Activated CD4-positive, alpha-beta T cell treated with anti-CD3 and anti-CD28 coated beads for 48 hours (primary cell): ENCODE measurements at regions not wholly inside any gene's neighbourhood (a gene's known extent, or its start where the extent isn't known, plus 50 kb on each side); places are given as distances from the start of the nearest gene placed in this dataset.

Experiments
- DNase-seq: peaks from one replicate; pipeline ENCODE4 v3.0.0-alpha.2; 2020

DNA sequence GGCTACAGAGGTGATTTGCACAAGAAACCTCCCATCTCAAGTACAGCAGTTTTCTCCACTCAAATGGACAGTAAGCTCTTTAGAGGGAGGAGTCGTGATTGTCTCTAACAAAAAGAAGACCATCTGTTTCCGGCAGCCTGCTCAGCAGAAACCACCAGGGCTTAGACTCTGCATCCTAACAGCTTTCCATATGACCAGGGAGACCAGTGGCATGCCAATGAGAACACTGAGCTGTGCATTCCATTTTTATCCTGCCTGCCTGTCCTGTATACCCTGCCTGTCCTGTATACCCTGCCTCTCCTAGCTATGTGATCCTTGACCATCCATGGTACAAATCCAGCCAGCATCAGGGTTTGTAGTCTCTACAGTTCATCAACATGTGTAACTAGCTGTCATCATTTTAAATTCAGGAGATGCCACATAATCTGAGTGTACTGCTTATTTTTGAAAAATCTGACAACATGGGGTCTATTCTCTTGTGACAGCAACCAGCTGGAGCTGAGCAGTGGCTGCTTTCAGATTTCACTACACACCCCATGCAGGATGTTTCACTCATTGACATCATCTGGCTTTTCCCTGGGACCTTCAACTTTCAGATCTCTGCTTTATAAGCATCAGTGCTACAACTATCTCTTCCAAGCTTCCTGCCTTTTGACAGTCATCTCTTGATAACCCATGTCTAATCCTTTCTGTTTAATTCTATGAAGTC is 50.5 kb upstream of the POU2AF2 start:
- no peak for DNase-seq

DNA sequence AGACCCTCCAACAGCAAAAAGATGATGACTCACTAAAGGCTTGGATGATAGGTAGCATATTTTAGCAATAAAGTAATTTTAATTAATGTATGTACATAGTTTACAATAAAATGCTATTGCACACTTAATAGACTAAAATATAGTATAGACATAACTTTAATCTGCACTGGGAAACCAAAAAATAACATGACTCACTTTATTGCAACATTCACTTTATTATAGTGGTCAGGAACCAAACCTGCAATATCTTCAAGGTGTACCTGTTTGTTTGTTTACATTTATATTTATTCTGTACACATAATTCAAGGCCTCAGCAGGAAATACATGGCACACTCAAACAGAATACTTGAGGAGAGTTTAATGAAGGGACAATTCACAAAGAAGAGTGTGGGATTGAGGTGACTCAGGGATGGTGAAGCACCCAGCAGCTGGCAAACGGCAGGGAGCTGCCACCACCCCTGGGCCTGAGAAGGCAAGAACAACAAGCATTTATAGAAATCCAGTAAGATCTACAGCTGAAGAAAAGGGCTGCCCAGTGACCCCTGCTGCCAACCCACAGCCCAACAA is 51.5 kb upstream of the POU2AF2 start:
- no peak for DNase-seq

DNA sequence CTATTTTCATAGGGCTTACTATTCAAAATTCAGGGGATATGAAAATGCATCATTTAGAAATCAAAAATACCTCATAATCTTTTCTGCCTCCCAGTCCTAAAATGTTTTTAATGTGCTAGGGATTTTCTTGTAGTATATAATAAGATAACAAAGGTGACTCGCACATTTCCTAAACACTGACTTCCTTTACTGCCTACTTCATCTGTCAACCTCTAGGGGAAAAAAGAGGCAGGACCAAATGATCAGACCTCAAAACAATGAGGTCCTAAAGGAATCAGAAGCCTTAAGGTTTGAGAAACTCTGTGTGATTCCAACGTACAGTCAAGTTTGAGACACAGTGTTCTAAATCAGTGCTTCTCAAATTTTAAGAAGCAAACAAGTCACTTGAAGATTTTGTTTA is 56.1 kb upstream of the POU2AF2 start:
- DNase-seq, result no peak

DNA sequence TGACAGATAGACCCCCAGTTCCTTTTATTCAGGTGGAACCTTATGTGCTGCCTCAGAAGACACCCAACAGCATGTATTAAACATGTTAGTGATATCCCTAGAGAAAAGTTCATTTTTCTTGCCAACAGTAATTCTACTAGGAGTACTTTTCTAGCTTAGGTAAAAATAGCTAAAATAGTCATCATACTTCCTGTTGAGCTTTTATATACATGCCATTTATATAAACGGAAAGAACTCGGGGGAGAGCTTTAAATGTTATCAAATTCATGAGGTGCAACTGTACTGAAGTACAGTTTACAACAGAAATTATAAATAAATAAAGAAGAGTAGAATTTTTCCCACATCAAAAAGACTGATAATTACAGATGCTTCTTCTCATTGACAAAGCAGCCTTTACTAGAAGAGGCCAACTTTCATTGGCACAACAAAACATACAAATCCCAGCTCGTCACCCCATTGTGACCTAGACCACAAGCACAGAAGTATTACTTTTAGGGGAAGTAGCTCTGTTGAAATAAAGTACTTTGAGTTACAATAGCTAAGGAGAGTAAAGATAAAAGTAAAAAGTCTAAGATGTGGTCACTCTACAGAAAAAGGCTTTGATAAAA is 59.1 kb upstream of the POU2AF2 start:
- no peak for DNase-seq

DNA sequence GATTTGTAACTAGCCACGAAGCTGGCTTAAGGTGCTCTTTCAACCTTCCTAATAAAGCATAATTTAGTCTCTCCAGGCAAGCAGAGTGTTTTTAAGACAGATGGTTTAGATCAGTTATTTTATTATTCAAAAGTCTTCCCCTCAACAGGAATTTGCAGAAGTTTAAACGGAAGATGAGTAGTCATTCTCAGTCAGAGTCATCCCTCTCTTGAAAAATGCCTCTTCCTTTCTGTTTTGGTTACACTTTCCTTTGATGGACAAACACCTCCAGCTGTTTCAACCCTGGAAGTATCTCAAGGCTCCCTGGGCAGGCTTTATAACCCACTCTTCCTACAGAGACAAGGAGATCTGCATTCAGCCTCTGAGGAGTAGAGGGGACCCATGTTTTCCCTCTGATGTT is 60.3 kb upstream of the POU2AF2 start:
- no peak for DNase-seq

DNA sequence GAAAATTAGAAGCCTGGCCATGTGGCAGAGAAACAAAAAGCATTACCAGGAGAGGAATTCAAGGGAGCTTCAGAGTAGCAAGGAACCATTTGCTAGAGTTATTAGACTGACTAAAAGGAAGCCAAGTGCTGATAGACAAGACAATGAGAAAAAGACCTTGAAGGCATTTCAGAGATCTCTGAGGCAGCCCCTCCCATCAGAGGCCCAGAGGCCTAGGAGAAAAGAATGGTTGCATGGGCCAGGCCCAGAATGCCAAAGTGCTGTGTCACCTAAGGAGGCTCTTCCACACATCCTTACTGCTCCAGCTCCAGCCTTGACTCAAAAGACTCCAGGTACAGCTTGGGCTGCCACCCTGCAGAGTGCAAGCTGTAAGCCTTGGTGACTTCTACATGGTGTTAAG is 61.8 kb upstream of the POU2AF2 start:
- DNase-seq, result no peak

DNA sequence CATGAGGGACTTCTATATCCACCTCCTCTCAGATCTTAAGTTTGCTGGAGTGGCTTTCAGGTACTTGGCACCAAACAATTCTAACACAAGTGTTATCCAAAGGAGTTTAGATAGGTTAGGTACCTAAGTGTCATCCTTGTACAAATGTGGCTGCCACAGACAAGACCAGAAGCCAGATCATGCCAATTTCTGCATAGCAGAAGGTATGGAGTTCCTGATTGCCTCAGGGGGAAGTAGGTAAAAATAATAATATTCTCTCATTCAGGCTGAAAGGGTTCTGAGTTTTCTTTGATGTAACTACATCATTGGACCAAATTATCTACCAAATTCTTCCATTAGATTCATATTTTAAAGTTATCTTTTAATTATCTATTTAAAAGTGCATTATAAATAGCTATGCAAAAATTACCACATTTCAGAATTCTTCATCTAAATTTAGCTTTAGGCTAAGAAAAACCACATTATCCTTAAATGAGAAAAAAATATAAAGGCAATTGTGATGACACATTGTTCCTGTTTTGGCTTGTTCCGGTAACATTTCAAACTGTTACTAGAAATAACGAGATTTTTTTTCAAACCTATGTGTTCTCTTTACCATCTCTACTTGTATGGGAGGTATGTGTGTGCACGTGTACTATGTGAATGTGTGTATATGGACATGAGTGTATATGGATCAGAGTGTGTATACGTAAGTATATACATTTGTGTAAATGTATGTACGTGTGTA is 66.2 kb upstream of the POU2AF2 start:
- DNase-seq, result no peak

DNA sequence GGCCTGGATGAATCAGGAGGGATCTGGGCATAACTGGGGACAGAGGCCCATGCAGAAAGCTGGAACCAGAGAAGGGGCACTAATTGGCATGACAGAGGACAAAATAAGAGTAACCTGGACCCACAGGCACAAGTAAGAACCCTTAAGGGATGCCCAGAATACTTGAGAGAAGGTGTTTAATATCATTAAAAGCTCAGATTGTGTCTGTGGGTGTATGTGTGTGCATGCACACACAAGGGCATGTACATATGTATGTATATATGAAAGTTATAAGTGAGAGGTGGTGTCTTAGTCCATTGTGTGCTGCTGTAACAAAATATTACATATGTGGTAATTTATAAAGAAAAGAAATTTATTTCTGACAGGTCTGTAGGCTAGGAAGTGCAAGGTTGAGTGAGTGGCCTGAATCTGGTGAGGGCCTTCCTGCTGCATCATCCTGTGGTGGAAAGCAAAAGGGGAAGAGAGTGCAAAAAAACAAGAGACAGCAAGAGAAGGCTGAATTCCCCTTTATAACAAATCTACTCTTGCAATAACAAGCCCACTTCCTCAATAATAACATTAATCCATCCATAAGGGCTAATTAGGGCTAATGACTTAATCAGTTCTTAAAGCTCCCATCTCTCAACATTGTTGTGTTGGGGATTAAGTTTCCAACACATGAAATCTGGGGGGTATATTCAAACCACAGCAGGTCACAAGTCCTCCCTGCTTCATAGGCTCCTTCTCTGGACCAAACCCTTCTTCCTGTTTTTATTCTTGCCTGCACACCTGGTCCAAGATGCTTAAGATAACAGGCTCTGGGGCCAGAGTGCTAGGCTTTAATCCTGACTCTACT is 68.3 kb upstream of the POU2AF2 start:
- no peak for DNase-seq

DNA sequence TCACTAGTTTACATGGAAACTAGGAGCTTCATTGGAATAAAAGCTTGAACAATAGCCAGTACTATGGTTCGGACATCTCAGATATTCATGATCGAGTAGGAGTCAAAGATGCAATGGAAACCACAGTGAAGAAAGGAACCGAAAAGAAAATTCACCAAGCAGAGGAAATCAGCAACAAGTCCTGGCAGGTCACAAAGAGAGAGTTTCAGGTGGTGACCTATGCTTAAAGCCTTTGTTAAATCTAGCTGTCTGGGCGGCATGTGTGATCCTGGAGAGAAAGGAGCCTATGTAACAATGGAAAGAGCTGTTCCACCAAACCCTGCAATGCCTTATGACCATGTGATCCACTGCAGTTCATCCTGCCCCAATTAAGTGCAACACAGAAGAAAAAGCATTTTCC is 68.9 kb upstream of the POU2AF2 start:
- DNase-seq, result no peak

DNA sequence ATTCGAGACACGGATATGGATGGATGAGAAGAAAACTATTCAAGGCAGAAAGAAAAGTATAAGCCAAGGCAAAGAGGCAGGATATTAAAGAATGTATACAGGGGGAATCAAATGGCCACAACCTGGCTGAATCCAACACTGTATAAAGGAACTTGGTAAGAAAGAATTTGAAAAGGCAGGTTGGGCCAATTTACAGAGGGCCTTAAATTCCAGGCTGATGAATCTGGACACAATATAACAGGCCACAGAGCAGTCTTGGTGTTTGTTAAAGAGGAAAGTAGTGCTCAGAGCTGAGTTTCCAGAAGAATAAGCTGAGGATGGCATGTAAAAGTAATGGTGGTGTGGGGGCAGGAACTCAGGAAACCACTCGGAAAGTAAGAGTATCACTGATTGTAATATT is 72.3 kb upstream of the POU2AF2 start:
- DNase-seq, result no peak

DNA sequence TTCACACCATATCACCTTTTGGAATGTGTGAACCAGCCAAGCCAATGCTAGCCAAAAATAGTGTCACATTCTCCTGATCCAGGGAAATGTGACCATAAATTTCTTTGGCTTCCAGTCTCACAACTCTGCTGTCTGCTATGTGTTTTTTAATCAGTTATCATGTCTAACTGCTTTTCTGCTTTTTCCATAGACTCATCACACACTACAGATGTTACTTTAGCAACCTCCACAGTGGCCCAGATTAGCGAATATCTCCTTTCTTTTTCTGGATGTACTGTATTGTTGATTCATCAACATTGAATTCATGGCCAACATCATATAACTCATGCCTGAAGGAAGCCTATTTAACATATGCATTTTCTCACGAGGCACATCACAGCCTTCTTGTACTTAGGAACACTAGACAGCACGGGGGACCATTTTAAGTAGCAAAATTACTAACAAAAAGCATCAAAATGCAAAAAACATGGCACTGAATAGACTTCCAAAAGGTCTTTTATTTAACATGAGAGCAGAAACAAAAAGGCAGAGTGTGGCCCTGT is 73.1 kb upstream of the POU2AF2 start:
- DNase-seq, result no peak

DNA sequence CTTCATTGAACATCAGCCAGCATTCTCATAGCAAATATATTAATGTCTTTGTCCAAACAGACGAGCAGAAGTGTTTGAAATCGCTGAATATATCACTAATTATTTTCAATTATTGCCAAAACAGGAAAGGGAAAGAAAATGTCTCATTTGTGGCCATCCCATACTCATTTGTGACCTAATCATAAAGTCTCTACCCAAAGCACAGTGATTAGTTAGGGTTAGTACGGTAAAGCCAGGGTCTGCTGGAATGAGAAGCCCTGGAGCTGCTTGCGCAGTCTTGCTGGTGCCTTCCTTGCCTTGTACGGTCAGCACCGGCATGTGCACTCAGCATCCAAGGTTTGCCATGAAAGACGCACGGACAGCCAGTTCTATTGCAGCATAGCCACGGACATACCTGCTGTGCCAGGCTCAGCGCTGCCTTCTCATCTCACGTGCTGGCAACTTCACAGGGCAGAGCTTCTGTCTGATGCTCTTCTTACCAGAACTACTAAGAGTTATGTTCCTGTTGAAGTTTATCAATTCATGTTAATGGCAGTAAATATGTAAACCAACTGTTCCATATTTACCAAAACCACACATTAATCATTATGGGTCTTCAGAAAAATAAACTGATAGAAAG is 74.7 kb upstream of the POU2AF2 start:
- DNase-seq, result no peak

DNA sequence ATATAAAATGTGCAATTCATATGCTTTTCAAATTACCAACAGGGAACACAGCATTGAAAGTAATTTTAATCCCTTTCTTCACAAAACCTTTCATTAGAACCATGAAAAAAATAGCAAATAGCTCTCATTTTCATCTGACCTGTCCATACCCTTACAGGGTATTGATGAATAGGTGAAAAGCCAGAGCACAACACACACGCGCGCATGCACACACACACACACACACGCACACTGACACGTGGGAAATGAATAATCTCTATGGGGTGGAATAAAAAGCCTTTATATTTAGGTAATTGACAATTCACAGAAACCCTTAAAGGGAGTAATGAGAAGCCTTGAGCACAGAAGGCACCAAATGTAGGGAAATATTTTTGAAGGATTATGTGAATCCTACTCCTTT is 76.2 kb upstream of the POU2AF2 start:
- DNase-seq, result no peak

DNA sequence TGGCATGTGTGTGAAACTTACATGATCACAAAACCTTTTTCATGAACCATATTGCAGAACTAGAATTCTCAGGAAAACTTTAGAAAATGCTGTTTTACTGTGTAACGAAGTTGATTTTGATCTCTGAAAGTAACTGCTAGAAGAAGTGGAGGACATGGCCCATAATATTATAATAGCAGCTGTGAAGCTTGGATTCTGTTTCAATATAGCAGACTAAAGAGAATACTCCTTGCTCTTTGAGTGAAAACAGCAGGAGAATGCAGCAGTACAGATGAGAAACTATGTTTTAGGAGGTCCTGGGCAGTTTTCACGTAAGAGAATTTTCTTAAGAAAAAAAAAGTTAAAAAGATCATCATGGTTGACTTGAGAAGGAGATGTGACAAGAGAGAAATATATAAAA is 76.7 kb upstream of the POU2AF2 start:
- no peak for DNase-seq

DNA sequence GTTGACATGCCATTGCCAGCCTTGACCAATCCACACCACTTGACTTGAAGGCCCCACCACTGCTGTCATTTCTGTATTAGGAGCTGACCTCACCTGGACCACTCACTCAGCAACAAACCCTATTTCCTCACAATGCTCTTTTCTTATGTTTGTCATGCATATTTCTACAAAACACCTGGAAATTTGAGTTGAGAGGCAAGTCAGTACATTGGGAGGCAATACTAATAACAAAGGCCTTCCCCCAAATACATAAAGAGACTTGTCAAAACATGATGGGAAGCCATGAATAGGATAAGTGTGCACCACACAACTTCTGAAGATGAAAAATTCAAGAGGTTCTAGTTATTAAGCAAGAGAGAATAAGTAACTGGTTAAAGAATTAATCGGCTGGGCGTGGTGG is 77.9 kb upstream of the POU2AF2 start:
- DNase-seq, result no peak

DNA sequence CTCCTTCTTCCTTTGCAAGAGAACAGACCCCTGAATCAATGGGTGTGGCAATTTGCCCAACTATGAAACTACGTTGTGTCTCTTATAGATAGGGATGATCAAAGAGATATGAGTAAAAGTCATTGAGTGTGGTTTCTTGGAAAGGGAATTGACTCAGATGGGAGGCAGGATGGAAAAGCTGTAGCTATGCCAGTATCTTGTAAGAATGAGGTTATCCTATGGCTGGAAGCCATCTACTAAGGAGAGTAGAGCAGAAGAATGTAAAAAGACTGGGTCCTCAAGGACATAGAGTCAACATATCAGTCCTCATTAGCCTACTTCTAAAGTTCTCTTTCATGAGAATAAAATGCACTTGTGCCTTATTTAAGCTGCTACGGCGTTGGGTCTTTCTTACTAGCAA is 78.9 kb upstream of the POU2AF2 start:
- no peak for DNase-seq

DNA sequence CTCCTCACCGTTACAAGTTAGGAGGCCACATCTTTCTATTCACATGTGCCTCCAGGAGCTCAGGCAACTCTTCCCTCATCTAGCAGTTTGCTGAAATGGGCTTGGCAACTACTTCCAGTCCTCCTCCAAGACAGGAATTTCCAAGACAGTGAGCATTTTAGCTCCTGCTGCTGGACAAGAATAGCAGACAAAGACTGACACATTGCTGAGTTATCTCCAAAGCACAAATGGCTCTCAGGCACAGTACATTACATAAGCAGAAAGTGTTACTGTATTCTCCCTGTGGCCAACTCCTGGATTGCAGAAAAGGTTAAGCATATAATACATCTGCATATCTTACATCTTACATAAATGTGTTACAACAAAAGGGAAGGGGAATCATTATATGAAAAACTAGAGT is 83.2 kb upstream of the POU2AF2 start:
- DNase-seq, result no peak

DNA sequence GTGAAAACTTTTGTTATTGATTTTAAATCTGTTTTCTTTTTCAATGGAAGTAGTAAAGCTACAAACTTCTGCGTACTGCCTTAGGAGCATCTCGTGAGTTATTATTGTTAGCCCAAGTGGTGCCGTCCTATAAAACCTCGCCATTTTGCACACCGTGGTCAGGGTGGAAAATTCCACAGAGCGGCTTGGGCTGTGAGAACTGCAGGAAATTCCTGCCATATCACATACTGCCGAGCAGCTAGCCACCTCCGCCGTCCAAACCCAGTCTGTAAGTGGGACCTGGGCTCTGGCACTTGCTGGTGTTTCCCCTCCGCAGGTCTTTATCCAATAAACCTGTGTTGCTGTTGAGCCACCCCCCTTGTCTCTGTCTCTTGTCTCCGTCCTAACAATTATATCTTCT is 88.0 kb upstream of the POU2AF2 start:
- no peak for DNase-seq

DNA sequence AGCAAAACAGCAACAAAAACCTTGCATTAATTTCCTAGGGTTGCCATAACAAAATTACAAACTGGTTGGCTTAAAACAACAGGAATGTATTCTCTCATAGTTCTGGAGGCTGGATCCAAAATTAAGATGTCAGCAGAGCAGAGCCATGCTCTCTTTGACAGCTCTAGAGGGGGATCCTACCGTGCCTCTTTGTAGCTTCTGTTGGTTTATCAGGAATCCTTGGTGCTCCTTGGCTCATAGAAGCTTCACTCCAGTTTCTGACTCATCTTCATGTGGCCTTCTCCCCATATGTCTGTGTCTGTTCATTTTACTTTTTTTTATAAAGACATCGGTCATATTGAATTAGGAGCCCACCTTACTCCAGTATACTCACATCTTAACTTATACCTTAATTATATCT is 90.5 kb upstream of the POU2AF2 start:
- no peak for DNase-seq

DNA sequence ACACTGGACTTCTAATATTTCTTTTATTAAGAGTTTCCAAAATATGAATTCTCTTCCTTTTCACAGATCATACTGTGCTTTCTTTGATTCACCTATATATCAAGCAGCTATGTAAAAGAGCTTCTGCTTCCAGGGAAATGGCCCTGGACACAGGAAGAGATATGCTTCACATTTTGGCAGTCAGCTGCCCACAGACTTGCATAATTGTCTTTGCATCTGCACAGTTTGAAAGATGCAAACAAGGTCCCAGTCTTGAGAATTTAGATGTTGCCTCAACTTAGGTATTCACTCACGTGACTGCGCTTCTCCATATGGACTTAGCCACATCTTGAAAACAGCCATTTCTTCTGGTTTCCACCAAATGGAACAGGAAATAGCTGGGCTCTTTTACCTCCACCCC is 92.3 kb upstream of the POU2AF2 start:
- DNase-seq, result no peak

DNA sequence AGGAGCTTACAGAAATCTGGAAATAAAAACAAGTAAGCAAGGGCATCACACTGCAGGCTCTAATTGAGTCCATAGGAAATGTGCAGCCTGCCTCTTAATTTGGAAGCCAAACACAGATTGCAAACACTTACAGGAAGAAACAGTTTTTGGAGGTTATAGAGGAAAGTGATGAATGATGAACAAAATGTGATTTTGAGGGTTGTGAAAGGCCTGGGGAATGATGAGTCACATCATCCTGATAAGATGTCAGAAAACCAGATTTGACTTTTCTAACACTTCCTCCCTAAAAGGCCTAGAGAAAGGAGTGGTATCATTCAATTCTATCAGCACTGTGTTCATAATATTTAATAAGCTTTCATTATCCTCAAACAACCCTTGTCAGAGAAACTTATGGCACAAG is 96.6 kb upstream of the POU2AF2 start:
- no peak for DNase-seq

DNA sequence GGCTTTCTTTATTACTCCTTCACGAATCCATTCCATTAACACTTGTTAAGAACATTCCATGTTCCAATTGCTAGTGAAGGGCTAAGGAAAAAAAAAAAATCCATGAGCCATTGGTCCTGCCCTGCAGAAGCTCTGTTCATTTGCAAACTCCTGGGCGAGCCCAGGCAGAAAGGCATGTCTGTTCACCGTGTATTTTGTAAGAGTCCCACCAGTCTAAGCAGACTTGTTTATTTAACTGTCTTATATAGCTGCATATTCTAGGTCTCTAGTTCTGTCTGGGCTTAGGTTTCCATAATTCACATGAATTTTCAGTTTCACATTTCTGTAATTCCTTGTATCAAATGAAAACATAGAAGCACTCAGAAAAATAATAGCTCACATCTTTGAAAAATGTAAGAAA is 97.4 kb upstream of the POU2AF2 start:
- DNase-seq, result no peak

DNA sequence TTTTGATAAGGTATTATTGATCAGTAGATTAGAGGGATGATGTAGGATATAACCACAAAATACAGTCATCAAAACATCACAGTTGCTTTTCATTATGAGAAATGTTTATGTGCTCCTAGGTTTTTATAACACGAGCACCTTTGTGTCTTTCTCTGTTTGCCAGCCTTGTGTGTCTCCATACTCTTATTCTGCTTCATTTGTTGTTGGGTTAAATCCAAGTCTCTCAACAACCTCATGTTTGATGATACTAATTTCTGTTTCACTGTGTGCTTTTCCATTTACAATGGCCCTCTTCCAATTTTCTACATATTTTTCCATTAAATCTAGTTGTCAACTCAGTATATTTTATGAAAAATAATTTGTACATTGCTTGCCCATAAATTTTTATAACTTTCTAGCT is 107.7 kb upstream of the POU2AF2 start:
- no peak for DNase-seq
